ENCODE measurements at regions not wholly inside any gene's neighbourhood (a gene's known extent, or its start where the extent isn't known, plus 50 kb on each side); places are given as distances from the start of the nearest gene placed in this dataset.
"Not testable (repeated sequence)": the region's sequence is repeated elsewhere in the genome, so short reads cannot be mapped to it uniquely, and the experiment has no call there.

GRCh38 chr7:16266877-16267276, 154.5 kb downstream of the CRPPA start:
- no peak for DNase-seq (ENCODE audit: low spot score)

DNA sequence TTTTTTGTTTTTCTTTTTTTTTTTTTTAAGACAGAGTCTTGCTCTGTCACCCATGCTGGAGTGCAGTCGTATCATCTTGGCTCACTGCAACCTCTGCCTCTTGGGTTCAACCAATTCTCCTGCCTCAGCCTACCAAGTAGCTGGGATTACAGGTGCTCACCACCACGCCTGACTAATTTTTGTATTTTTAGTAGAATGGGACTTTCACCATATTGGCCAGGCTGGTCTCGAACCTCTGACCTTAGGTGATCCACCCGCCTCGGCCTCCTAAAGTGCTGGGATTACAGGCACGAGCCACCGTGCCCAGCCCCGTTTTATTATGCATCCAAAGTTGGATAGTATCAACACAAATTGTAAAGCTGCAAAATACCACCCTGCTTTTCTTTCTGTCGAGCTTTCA, 154.9 kb downstream of the CRPPA start:
- DNase-seq (ENCODE audit: low spot score), result not testable (repeated sequence)

GRCh38 chr7:16265863-16266458, 155.4 kb downstream of the CRPPA start:
- DNase-seq (ENCODE audit: low spot score), result no peak

DNA sequence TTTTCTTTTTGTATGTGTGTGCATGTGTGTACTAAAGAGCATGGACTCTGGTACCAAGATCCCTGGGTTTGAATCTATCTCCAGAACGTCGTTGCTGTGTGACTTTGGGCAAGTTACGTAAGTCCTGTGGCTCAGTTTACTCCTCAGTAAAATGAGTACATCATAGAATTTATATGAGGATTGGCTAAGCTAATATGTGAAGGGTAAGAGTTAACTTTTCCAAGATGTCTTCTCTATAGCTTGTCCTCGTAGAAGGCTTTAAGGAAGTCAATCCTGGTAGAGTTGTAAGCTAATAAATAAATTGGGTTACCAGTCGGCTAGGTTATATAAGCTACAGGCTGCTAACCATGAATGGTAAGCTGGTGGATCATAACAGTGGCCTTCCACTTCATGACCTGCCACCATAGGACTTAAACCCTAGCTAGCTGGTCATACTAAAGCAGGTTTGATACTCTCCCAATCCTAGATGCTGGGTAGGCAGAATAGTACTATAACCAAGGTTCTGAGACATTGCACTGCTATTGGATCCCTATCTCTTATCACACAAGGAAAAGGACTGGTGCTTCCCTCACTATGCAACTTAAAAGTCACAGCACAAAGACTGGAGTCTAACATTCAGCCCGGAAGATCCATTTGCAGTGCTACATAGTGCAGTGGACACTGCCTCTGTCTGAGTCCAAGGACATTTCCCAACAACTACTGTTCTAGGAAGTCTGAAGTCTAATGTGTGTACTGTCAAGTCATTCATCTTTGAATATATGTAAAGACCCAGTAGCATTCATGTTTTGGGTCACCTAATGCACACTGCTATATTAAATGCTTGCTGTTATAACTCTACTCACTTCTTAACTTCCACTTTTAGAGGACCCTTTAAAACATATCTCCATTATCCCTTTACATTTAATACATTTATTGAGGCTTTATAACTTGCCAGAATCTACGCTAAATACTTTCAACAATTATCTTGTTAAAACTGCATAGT, 156.2 kb downstream of the CRPPA start:
- DNase-seq (ENCODE audit: low spot score), result no peak

- DNase-seq (ENCODE audit: low spot score), result no peak
Measured at GRCh38 chr7:16264036-16264819, 157.1 kb downstream of the CRPPA start.

- not testable (repeated sequence) for DNase-seq (ENCODE audit: low spot score)
Measured at GRCh38 chr7:16263377-16263776, 158.0 kb downstream of the CRPPA start.

GRCh38 chr7:16261654-16262053, 159.7 kb downstream of the CRPPA start:
- no peak for DNase-seq (ENCODE audit: low spot score)

- DNase-seq (ENCODE audit: low spot score), result no peak
Measured at GRCh38 chr7:16261100-16261499, 160.2 kb downstream of the CRPPA start.

DNA sequence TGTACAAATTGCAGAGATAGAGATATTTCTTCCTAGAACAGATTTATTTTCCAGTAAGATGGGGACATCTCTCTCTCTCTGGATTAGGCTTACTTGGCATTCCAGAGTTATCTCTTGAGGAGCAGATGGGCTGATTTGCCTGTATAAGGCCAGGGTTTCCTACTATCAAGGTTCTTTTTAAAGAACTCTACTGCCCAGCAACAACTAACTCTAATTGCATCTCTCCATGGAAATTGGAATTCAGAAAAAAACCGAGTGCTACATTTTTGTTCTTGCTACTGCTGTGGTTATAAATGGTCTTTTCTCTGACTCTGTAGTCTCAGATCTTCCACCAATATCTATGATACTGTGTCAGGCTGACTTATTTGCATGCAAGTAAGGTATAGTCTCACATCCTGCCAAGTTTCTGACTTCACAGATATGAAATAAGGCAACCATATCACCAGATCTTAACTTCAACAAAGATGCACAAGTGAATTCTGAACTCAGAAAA, 161.1 kb downstream of the CRPPA start:
- no peak for DNase-seq (ENCODE audit: low spot score)

DNA sequence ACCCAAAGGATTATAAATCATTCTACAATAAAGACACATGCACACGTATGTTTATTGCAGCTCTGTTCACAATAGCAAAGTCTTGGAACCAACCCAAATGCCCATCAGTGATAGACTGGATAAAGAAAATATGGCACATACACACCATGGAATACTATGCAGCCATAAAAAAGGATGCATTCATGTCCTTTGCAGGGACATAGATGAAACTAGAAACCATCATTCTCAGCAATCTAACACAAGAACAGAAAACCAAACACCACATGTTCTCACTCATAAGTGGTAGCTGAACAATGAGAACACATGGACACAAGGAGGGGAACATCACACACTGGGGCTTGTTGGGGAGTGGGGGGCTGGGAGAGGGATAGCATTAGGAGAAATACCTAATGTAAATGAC, 164.9 kb downstream of the CRPPA start:
- DNase-seq (ENCODE audit: low spot score), result not testable (repeated sequence)

DNA sequence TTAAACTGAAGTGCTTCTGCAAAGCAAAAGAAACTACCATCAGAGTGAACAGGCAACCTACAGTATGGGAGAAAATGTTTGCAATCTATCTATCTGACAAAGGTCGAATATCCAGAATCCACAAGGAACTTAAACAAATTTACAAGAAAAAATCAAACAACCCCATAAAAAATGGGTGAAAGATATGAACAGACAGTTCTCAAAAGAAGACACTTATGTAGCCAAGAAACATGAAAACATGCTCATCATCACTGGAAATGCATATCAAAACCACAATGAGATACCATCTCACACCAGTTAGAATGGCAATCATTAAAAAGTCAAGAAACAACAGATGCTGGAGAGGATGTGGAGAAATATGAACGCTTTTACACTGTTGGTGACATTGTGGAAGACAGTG, 165.4 kb downstream of the CRPPA start:
- not testable (repeated sequence) for DNase-seq (ENCODE audit: low spot score)

- DNase-seq (ENCODE audit: low spot score), result not testable (repeated sequence)
Measured at GRCh38 chr7:16250655-16251054, 170.7 kb downstream of the CRPPA start.

GRCh38 chr7:16249204-16249603, 172.1 kb downstream of the CRPPA start:
- DNase-seq (ENCODE audit: low spot score), result not testable (repeated sequence)

DNA sequence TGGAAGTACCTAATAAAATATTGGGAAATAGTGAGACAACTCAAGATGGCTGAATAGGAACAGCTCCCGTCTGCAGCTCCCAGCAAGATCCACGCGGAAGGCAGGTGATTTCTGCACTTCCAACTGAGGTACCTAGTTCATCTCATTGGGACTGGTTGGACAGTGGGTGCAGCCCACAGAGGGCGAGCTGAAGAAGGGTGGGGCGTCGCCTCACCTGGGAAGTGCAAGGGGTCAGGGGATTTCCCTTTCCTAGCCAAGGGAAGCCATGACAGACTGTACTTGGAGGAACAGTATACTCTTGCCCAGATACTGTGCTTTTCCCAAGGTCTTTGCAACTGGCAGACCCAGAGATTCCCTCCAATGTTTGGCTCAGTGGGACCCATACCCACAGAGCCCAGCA, 172.8 kb downstream of the CRPPA start:
- not testable (repeated sequence) for DNase-seq (ENCODE audit: low spot score)

DNA sequence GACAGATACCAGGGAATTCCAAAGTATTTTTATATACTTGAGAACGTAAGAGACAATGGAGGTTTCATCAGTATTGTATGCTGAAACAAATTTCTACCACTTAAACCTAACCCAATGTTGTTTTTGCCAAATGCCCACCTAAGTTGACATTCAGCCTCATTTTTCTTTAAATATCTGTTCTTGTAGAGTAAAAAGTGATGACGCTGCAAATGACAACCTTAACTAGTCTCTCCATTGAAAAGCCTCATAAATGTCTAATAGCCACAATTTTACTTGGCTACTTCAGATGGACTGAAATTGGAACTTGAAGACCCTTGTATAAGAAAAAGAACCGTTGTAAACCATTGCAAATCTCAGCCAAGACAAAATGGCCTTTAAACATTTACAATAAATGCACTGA, 176.9 kb downstream of the CRPPA start:
- DNase-seq (ENCODE audit: low spot score), result no peak

DNA sequence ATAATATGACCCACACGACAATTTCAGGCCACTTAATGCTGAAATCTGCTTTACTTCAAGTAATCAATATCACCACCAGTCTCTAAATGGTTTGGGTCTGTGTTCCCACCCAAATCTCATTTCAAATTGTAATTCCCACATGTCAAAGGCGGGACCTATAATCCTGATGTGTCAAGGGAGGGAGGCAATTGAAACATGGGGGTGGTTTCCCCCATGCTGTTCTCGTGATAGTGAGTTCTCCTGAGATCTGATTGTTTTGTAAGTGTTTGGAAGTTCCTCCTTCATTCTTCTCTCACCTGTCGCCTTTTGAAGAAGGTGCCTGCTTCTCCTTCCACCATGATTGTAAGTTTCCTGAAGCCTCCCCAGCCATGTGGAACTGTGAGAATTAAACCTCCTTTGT, 178.4 kb downstream of the CRPPA start:
- no peak for DNase-seq (ENCODE audit: low spot score)

DNA sequence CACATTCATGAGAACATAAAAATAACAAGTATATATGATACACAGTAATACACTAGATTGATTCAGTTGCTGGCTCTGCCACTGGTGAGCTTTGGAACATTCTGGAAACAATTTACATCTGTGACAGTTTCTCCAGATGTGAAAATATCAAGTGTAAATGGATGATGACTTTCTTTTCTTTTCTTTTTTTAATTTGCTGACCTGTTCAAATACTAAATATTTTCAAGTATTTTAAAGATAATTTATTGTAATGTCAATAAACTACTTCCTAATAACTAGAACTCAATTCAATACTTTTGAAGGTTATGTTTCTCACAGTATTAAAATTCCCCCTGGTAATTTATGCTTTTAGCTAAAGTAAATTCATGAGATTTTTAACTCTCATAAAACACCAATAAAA, 180.3 kb downstream of the CRPPA start:
- no peak for DNase-seq (ENCODE audit: low spot score)

GRCh38 chr7:16236381-16236780, 185.0 kb downstream of the CRPPA start:
- no peak for DNase-seq (ENCODE audit: low spot score)

DNA sequence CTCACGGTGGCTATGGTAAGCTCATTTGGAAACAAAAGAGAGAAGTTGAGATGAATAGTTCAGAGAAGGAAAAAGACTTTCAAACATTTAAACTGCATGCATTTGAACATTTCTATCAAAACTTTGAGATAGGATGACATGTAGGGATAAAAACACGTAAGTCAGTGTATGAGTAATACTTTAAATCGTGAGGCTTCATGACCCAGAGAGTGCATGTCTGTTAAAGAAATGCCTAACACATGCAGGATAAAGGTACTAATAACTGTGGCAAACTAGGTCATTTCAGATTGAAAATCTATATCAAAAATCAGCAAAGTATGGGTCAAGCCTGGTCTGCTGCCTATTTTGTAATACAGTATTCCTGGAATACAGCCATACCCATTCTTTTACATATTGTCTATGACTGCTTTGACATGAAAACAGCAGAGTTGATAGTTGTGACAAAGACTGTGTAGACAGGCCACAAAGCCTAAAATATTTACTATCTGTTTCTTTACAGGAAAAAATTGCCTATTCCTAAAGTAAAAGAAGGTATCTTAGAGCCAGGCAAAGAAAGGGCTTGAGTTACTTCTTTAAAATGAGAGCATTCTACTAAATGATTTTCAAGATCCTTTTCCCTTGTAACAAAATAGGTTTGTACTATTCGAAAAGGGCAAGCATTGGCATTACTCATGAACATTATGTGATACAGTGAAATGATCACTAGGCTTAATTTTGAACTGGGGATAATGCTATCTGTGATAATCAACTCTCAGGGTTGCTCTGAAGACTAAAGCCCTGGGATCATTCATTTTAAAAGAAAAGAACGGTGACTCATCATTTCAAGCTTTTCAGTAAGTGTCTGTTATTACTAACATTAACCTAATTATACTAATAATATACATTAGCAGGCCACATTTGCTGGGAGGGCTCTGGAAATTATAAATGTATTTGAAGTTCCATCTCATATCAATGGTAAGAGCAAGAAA, 185.9 kb downstream of the CRPPA start:
- DNase-seq (ENCODE audit: low spot score), result no peak

GRCh38 chr7:16234493-16235146, 186.7 kb downstream of the CRPPA start:
- DNase-seq (ENCODE audit: low spot score), result no peak

GRCh38 chr7:16233517-16233916, 187.8 kb downstream of the CRPPA start:
- DNase-seq (ENCODE audit: low spot score), result no peak

Data from CD4-positive, alpha-beta T cell treated with Interleukin-2 at 100 ng/mL for 4 hours (primary cell).